Calu3 (cell line): ENCODE measurements at regions not wholly inside any gene's neighbourhood (a gene's known extent, or its start where the extent isn't known, plus 50 kb on each side); places are given as distances from the start of the nearest gene placed in this dataset.
"Not testable (repeated sequence)": the region's sequence is repeated elsewhere in the genome, so short reads cannot be mapped to it uniquely, and the experiment has no call there.

Source experiments
- BruUV-seq: library from RNA; stranded (reverse); fragments of 400-500 nt; replicated peaks from 2 replicates; lab custom pipeline; 2021; lab: Mats Ljungman, UMichigan
- CTCF ChIA-PET: fragments of 300-600 bp; sonication (Branson Sonifier 250); formaldehyde crosslinking; loops from one replicate; lab custom pipeline; 2022; ENCODE audit warnings: antibody characterized with exemption; lab: Charles Lee
- DNase-seq: peaks from one replicate; pipeline ENCODE4 v3.0.0; 2022
- H3K27ac Mint-ChIP-seq: one replicate; pipeline ENCODE4 v1.8.0; 2022; ENCODE audit warnings: mixed read lengths; ENCODE audit not compliant: unreplicated experiment
- H3K27me3 Mint-ChIP-seq: one replicate; pipeline ENCODE4 v1.8.0; 2022; ENCODE audit warnings: mixed read lengths; ENCODE audit not compliant: unreplicated experiment
- H3K36me3 Mint-ChIP-seq: one replicate; pipeline ENCODE4 v1.8.0; 2022; ENCODE audit warnings: mild to moderate bottlenecking, moderate library complexity, mixed read lengths; ENCODE audit not compliant: insufficient read depth, unreplicated experiment
- H3K4me1 Mint-ChIP-seq: one replicate; pipeline ENCODE4 v1.8.0; 2022; ENCODE audit warnings: mild to moderate bottlenecking, low read depth, mixed read lengths; ENCODE audit not compliant: unreplicated experiment
- H3K4me3 Mint-ChIP-seq: one replicate; pipeline ENCODE4 v1.8.0; 2022; ENCODE audit warnings: mild to moderate bottlenecking, low read depth, moderate library complexity, mixed read lengths; ENCODE audit not compliant: unreplicated experiment
- H3K9me3 Mint-ChIP-seq: one replicate; pipeline ENCODE4 v1.8.0; 2022; ENCODE audit warnings: low read depth, mixed read lengths; ENCODE audit not compliant: unreplicated experiment
- intact Hi-C: fragments of 100-400 bp; cut with micrococcal nuclease; formaldehyde crosslinking; loops from one replicate; pipeline ENCODE4 v1.10.0; 2022; ENCODE audit not compliant: unreplicated experiment
- TF ChIP-seq, protein P1 (sequence below): fragments of 200-600 bp; IDR thresholded peaks from one replicate; pipeline ENCODE4 v1.8.0; 2022; ENCODE audit warnings: antibody characterized with exemption; ENCODE audit not compliant: unreplicated experiment

DNA sequence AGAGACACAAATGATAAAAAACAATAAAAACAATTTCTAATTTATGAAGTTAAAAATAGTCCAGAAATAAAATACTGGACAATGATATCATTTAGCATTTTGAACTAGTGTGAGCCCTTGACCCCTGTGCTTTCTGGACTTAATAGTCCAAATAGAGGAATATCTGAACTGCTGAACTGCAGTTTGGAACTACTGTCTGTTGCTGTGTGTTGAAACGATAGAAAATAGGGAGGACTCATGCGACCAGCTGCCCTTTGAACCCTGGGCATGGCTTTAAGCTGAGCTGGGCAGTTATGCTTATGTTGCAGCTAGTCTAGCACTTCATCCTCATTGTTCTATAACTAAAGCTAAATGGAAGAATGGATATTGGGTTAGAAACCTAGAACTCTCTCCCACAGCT lies 99.5 kb downstream of the FMR1NB start:
- CTCF ChIA-PET = no interaction called here
- no peaks in the 10 kb centered on the region for H3K27me3 Mint-ChIP-seq
- no peak for DNase-seq
- H3K4me1 Mint-ChIP-seq = no peaks in the 10 kb centered on the region
- no peaks in the 10 kb centered on the region for H3K36me3 Mint-ChIP-seq
- BruUV-seq = no TSS peak
- intact Hi-C loops = no loop called here
- no peak overlapping the region for H3K27ac Mint-ChIP-seq
- peaks cover 5% of the 10 kb centered on the region for H3K9me3 Mint-ChIP-seq
- H3K4me3 Mint-ChIP-seq = no peak overlapping the region
- TF ChIP-seq, protein P1, sequence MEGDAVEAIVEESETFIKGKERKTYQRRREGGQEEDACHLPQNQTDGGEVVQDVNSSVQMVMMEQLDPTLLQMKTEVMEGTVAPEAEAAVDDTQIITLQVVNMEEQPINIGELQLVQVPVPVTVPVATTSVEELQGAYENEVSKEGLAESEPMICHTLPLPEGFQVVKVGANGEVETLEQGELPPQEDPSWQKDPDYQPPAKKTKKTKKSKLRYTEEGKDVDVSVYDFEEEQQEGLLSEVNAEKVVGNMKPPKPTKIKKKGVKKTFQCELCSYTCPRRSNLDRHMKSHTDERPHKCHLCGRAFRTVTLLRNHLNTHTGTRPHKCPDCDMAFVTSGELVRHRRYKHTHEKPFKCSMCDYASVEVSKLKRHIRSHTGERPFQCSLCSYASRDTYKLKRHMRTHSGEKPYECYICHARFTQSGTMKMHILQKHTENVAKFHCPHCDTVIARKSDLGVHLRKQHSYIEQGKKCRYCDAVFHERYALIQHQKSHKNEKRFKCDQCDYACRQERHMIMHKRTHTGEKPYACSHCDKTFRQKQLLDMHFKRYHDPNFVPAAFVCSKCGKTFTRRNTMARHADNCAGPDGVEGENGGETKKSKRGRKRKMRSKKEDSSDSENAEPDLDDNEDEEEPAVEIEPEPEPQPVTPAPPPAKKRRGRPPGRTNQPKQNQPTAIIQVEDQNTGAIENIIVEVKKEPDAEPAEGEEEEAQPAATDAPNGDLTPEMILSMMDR = no peak

DNA sequence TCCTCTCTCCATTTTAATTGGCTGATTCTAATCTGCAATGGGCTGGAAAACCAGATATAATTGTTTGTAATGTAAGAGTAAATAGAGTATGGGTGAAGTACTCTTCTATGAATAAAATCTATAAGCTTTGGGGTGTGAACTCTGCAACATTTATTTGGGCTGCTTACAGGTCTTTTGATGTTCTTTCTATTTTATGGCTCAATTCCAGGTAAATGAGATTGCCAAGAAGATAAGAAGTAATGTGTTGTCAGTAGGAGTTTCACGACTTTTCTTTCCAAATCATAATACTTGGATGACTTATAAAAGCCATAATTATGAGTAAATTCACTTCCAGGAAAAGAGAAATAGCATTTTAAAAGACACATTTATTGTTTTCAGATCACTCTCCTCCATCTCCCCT lies 103.5 kb downstream of the FMR1NB start:
- intact Hi-C loops = no loop called here
- BruUV-seq = no TSS peak
- Mint-ChIP-seq H3K27ac (no peak overlapping the region), H3K4me1 (no peaks in the 10 kb centered on the region), H3K27me3 (no peaks in the 10 kb centered on the region), H3K4me3 (no peak overlapping the region), H3K9me3 (peaks cover 2% of the 10 kb centered on the region), H3K36me3 (no peaks in the 10 kb centered on the region)
- DNase-seq = no peak
- TF ChIP-seq, protein P1 = no peak
- CTCF ChIA-PET = no interaction called here

DNA sequence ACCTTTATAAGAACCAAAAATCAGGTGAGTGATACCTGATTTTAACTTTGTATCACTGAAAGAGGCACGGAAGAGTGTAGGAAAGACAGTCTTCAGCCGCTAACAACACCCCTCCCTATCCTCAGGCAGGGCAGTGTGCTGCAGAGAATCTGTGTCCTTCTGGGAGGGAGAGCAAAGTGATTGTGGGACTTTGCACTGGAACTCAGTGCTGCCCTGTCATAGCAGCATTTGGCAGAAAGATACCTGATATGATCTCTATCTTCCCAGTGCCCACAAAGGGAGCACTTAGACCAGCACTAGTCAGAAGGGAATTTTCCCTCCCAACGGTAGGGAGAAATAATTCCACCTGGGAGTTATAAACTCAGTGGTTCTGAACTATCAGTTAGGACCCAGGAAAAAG lies 139.0 kb downstream of the FMR1NB start:
- Mint-ChIP-seq H3K9me3 (peaks cover 5% of the 10 kb centered on the region), H3K27me3 (no peaks in the 10 kb centered on the region), H3K4me1 (no peaks in the 10 kb centered on the region), H3K36me3 (no peaks in the 10 kb centered on the region), H3K4me3 (no peak overlapping the region), H3K27ac (no peak overlapping the region)
- DNase-seq = no peak
- intact Hi-C loops = no loop called here
- no TSS peak for BruUV-seq
- CTCF ChIA-PET = no interaction called here
- TF ChIP-seq, protein P1 = no peak

DNA sequence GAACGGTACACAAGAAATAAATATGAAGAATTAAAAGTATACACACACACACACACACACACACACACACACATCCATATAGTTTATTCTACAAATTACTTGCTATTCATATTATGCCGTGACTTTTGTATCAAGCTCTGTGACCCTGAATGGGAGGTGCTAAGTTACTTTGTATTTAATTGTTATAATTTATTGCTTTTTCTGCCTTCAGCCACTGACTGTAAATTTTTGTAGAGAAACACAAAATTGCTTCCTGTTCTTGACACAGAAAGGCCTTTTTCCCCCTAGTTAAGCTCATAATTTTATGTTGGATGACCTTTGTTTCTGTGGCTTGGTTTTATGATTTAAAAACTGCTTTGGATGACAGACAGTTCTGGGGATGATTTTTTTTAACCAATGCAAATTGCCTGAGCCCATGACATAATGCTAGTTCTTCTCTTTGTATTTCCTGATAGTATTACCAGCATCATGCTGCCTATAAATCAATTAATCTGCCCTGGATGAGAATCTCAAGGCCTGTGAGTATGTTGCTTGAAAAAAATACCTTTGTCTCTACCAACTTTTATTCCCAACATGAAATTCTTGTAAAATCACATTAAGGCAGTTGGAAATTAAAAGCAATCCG lies 140.0 kb downstream of the FMR1NB start:
- H3K27ac Mint-ChIP-seq = no peak overlapping the region
- H3K9me3 Mint-ChIP-seq = peaks cover 3% of the 10 kb centered on the region
- no peaks in the 10 kb centered on the region for H3K27me3 Mint-ChIP-seq
- no TSS peak for BruUV-seq
- CTCF ChIA-PET = no interaction called here
- TF ChIP-seq, protein P1 = no peak
- H3K4me1 Mint-ChIP-seq = no peaks in the 10 kb centered on the region
- intact Hi-C loops = no loop called here
- no peak for DNase-seq
- H3K36me3 Mint-ChIP-seq = no peaks in the 10 kb centered on the region
- no peak overlapping the region for H3K4me3 Mint-ChIP-seq

DNA sequence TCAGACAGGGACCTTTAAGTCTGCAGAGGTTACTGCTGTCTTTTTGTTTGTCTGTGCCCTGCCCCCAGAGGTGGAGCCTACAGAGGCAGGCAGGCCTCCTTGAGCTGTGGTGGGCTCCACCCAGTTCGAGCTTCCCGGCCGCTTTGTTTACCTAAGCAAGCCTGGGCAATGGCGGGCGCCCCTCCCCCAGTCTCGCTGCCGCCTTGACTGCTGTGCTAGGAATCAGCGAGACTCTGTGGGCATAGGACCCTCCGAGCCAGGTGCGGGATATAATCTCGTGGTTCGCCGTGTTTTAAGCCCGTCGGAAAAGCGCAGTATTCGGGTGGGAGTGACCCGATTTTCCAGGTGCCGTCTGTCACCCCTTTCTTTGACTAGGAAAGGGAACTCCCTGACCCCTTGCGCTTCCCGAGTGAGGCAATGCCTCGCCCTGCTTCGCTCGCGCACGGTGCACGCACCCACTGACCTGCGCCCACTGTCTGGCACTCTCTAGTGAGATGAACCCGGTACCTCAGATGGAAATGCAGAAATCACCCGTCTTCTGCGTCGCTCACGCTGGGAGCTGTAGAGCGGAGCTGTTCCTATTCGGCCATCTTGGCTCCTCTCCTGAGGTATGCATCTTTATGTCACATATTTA lies 147.9 kb downstream of the FMR1NB start:
- CTCF ChIA-PET, H3K4me1 Mint-ChIP-seq, H3K27ac Mint-ChIP-seq, H3K27me3 Mint-ChIP-seq, BruUV-seq, DNase-seq, H3K36me3 Mint-ChIP-seq, intact Hi-C loops, H3K4me3 Mint-ChIP-seq, H3K9me3 Mint-ChIP-seq: not testable (repeated sequence)
